Adrenal gland (tissue), 5 donors: ENCODE measurements at regions not wholly inside any gene's neighbourhood (a gene's known extent, or its start where the extent isn't known, plus 50 kb on each side); places are given as distances from the start of the nearest gene placed in this dataset.

Experiments used
- CTCF ChIP-seq, 6 experiments: fragments of 450-650 bp in 4 of 6; fragments of 200-600 bp in 2 of 6; sonication (generic) in 1 of 6; IDR thresholded peaks; 1 replicate in 5 of 6; 2 replicates in 1 of 6; pipeline versions ENCODE4 v1.5.1 to v1.8.0; 2016 to 2021; ENCODE audit warnings: antibody characterized with exemption in 6 of 6, mild to moderate bottlenecking in 2 of 6, moderate library complexity in 1 of 6
- POLR2A ChIP-seq, 2 donors: fragments of 450-650 bp; IDR thresholded peaks; one replicate each; pipeline ENCODE4 v1.6.1; 2017; ENCODE audit warnings: antibody characterized with exemption in 2 of 2, mild to moderate bottlenecking in 2 of 2, moderate library complexity in 1 of 2
- donor health status: DM: no; HTN: no; CAD: no.

GRCh38 chr2:40628556-40628955 is 176.7 kb upstream of the SLC8A1 start:
- TF ChIP-seq CTCF (IDR thresholded peaks at IDR 0.05), result no peak
- no peak for TF ChIP-seq POLR2A (IDR thresholded peaks at IDR 0.05)
